GM12878 (cell line): ENCODE measurements at regions not wholly inside any gene's neighbourhood (a gene's known extent, or its start where the extent isn't known, plus 50 kb on each side); places are given as distances from the start of the nearest gene placed in this dataset.

Experiments used
- ATAC-seq: fragments of 200-7000 bp; cut with Tn5 transposase; 3 replicates; pipeline ENCODE4 v1.9.1; 2020; ENCODE audit warnings: mild to moderate bottlenecking, moderate library complexity
- BruUV-seq: library from RNA; stranded (reverse); fragments of 400-500 nt; replicated peaks from 2 replicates; lab custom pipeline; 2021; lab: Mats Ljungman, UMichigan
- CTCF ChIA-PET: fragments of 300-600 bp; sonication (Branson Sonifier 250); formaldehyde crosslinking; extraction: SDS; loops from one replicate; lab custom pipeline; 2021; ENCODE audit warnings: inconsistent platforms; lab: Yijun Ruan, JAX
- POLR2A ChIA-PET: fragments of 350-600 bp; formaldehyde crosslinking; extraction: SDS; loops from one replicate; lab custom pipeline; 2021; ENCODE audit warnings: inconsistent platforms; lab: Charles Lee
- RAD21 ChIA-PET: fragments of 300-600 bp; sonication (Branson Sonifier 250); formaldehyde crosslinking; loops from one replicate; lab custom pipeline; 2023; ENCODE audit warnings: antibody characterized with exemption; ENCODE audit not compliant: unreplicated experiment; lab: Charles Lee
- SMC1A ChIA-PET: fragments of 300-600 bp; sonication (Branson Sonifier 250); formaldehyde crosslinking; loops from one replicate; lab custom pipeline; 2023; ENCODE audit not compliant: unreplicated experiment, uncharacterized antibody; lab: Charles Lee
- DNase-seq: peaks from one replicate; pipeline ENCODE4 v3.0.0-alpha.2; 2011; ENCODE audit warnings: low read depth, low spot score
- FAIRE-seq: peaks from 3 replicates; lab custom pipeline; 2011; peaks lifted over from hg19 to GRCh38; lab: Jason Lieb, UNC
- H2AFZ ChIP-seq: 2 replicates; pipeline ENCODE4 v1.6.0; 2011; ENCODE audit warnings: low read depth, low read length, control low read depth; ENCODE audit not compliant: control insufficient read depth
- H3K27ac ChIP-seq: 2 replicates; pipeline ENCODE4 v1.5.1; 2011; ENCODE audit warnings: control low read depth; ENCODE audit not compliant: control insufficient read depth, insufficient read depth
- H3K27me3 ChIP-seq, 2 experiments: replicated peaks in 1 of 2; 2 replicates each; pipeline versions ENCODE4 v1.6.0 to v1.6.1; 2011; ENCODE audit warnings: low read length in 1 of 2; ENCODE audit not compliant: control insufficient read depth in 2 of 2, insufficient read depth in 2 of 2
- H3K36me3 ChIP-seq, 2 experiments: 2 replicates each; pipeline ENCODE4 v1.5.1; 2011; ENCODE audit warnings: low read length in 1 of 2; ENCODE audit not compliant: control insufficient read depth in 2 of 2, insufficient read depth in 2 of 2
- H3K4me1 ChIP-seq: 2 replicates; pipeline ENCODE4 v1.6.1; 2011; ENCODE audit warnings: mild to moderate bottlenecking, low read length, moderate library complexity, mixed read lengths; ENCODE audit not compliant: control insufficient read depth, insufficient read depth
- H3K4me2 ChIP-seq: 2 replicates; pipeline ENCODE4 v1.6.0; 2011; ENCODE audit warnings: control low read depth; ENCODE audit not compliant: control insufficient read depth, insufficient read depth
- H3K4me3 ChIP-seq: fragments of 200-600 bp; sonication (generic); 2 replicates; pipeline ENCODE4 v1.5.1; 2016
- H3K79me2 ChIP-seq: 2 replicates; pipeline ENCODE4 v1.6.0; 2011; ENCODE audit warnings: low read length; ENCODE audit not compliant: control insufficient read depth, insufficient read depth
- H3K9ac ChIP-seq: 2 replicates; pipeline ENCODE4 v1.8.0; 2011; ENCODE audit warnings: low read length, control low read depth, mixed read lengths; ENCODE audit not compliant: control insufficient read depth, insufficient read depth
- H3K9me3 ChIP-seq: replicated peaks from 3 replicates; pipeline ENCODE4 v1.5.1; 2011; ENCODE audit warnings: mild to moderate bottlenecking, low read length; ENCODE audit not compliant: control insufficient read depth, insufficient read depth
- H4K20me1 ChIP-seq: 2 replicates; pipeline ENCODE4 v1.6.0; 2011; ENCODE audit not compliant: control insufficient read depth, insufficient read depth
- CTCF ChIP-seq, 3 experiments: IDR thresholded peaks in 2 of 3; conservative IDR thresholded peaks in 1 of 3; 2 replicates each; pipeline ENCODE4 v1.5.1; 2011; ENCODE audit warnings: low read depth in 3 of 3, low read length in 3 of 3, mild to moderate bottlenecking in 3 of 3, control low read depth in 2 of 3, moderate library complexity in 2 of 3, inconsistent platforms in 1 of 3, mixed read lengths in 1 of 3; ENCODE audit not compliant: control insufficient read depth in 2 of 3, insufficient read depth in 1 of 3; ENCODE audit errors: extremely low read depth in 1 of 3
- RAD21 ChIP-seq: IDR thresholded peaks from 2 replicates; pipeline ENCODE4 v1.6.1; 2011; ENCODE audit warnings: mild to moderate bottlenecking, low read depth, low read length, moderate library complexity; ENCODE audit not compliant: insufficient read depth
- SMC3 ChIP-seq: IDR thresholded peaks from 2 replicates; pipeline ENCODE4 v1.6.1; 2011; ENCODE audit warnings: low read length, improper control_type of control experiment, borderline replicate concordance
- TCF12 ChIP-seq: IDR thresholded peaks from 2 replicates; pipeline ENCODE4 v1.6.1; 2011; ENCODE audit warnings: low read depth, mild to moderate bottlenecking, low read length
- ZBED1 ChIP-seq: IDR thresholded peaks from 2 replicates; pipeline ENCODE4 v1.6.1; 2016; ENCODE audit warnings: borderline replicate concordance
- WGBS: methylation state at CpG from one replicate; pipeline ENCODE4 v1.1.6; 2016; ENCODE audit warnings: low lambda C conversion rate; ENCODE audit not compliant: insufficient replicate concordance, insufficient coverage; ENCODE audit errors: missing lambda C conversion rate; 5-methylcytosine and 5-hydroxymethylcytosine counted together
- in situ Hi-C: fragments of 300-500 bp; cut with MboI; formaldehyde crosslinking; loops from 9 replicates; pipeline ENCODE4 v1.14.3; 2018; ENCODE audit warnings: mixed read lengths
- intact Hi-C: fragments of 100-400 bp; cut with micrococcal nuclease; formaldehyde crosslinking; loops from one replicate; pipeline ENCODE4 v1.14.2; 2022; ENCODE audit not compliant: unreplicated experiment

DNA sequence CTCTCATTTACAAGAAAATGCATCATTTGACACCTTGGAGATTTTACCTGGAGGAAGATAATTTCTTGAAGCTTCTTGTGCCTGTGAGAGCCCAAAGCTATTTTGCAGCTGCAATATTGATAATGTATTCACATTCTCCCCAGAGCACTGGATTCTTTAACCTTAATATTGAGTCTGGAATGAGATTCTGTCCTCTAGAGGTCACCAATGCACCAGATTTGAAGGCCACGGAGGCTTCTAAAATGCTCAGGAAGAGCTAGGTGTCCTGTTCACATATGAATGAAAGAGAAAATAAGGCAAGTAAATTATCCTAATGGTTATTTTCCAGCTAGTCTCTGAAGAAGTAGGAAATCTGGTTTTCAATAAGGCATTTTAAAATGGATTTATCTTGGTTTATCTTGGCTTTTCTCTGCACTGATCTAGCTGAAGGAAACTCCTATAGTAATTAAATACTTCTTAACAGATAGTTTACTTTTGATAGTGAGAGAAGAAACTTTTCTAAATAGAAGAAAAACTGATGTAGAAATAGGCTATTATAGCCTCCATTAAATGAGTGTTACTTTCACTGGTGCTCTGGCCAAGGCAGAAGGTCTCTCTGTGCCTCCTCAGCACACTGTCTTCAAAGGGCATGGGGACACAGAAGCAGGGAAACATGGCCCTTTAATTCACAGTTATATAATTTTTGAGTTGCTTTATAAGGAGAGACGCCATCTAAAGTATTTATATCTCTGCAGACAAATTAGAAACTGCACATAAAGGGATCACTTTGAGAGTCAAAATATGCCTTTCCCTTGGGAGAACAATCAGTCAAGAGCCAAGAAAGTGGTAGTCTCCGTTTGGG lies 297.0 kb upstream of the ACTBL2 start:
- BruUV-seq = no TSS peak
- Histone ChIP-seq H3K4me3 (no peak overlapping the region), H3K79me2 (no peaks in the 10 kb centered on the region), H3K4me2 (no peak overlapping the region), H3K9ac (no peak overlapping the region), H3K27me3 (peaks cover 0 to 2% of the 10 kb centered on the region in 2 experiments; a peak in 1 of 4 replicates), H3K27ac (no peak overlapping the region), H3K9me3 (no peaks in the 10 kb centered on the region), H4K20me1 (no peaks in the 10 kb centered on the region), H3K4me1 (no peaks in the 10 kb centered on the region), H3K36me3 (no peaks in the 10 kb centered on the region), H2AFZ (no peak overlapping the region)
- FAIRE-seq (peak; percentile 57), DNase-seq (no peak), ATAC-seq (peak; percentile 83)
- intact Hi-C loops (loop anchor here (1.0 to 5.0 kb wide), 3 partner anchors 282 to 681 kb away; partner anchors contain the start of gene PLK2), in situ Hi-C loops (loop anchor here (5.0 to 25.0 kb wide), 2 partner anchors 678 to 1058 kb away; no protein-coding TSS in a partner anchor)
- CTCF ChIA-PET = interaction anchor here (0.7 to 4.2 kb wide), 19 partner anchors 10 to 1114 kb away, joined by 3 to 80 read pairs (median 3); partner anchors contain the start of gene PLK2
- SMC1A ChIA-PET = interaction anchor here (0.6 to 2.9 kb wide), 11 partner anchors 9 to 1439 kb away, joined by 3 to 19 read pairs (median 4); no protein-coding TSS in a partner anchor
- 6% methylated on average over 3 of the region's 3 CpGs for WGBS
- POLR2A ChIA-PET = no interaction called here
- TF ChIP-seq SMC3 = peak; percentile 45; the same call in 1 of the 2 replicates
- TF ChIP-seq ZBED1 = no peak
- TF ChIP-seq CTCF (IDR thresholded peaks at IDR 0.05 in 2 of 3, conservative IDR thresholded peaks at IDR 0.05 in 1 of 3; ENCODE audit: control insufficient read depth in 2 of 3, extremely low read depth in 1 of 3, insufficient read depth in 1 of 3, low read depth in 3 of 3, low read length in 3 of 3) = peak; percentile 40 to 55 (median 45); a peak in 5 of 6 replicates
- TF ChIP-seq TCF12 = no peak
- peak; percentile 73 for TF ChIP-seq RAD21
- TF ChIP-seq, all 136 proteins: peak for 3
- RAD21 ChIA-PET = interaction anchor here (0.8 to 1.9 kb wide), 8 partner anchors 9 to 1070 kb away, joined by 3 to 22 read pairs (median 4); no protein-coding TSS in a partner anchor
